ENCODE measurements at regions not wholly inside any gene's neighbourhood (a gene's known extent, or its start where the extent isn't known, plus 50 kb on each side); places are given as distances from the start of the nearest gene placed in this dataset.

DNA sequence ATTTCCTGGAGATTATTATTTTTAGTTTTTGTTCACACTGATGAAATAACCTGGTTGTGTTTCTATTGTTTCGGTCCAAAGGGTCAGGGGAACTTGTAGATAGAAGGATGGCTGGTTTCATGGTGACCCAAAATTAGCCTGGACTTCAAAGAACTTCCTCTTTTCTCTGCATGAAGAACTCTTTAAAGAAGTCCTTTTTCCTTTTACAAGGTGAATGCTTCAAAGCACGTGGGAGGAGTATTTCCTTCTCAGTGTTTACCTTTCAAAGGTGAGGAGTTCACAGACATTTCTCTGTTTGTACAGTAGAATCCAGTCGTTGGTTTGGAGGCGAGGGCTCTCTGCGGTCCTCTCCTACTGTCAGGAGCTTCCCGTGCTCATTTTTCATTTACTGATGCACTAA lies 561.7 kb downstream of the GATA3 start:
- H3K4me3 ChIP-seq (ENCODE audit: low read depth, low read length): no peak overlapping the region
- TF ChIP-seq, protein P1, sequence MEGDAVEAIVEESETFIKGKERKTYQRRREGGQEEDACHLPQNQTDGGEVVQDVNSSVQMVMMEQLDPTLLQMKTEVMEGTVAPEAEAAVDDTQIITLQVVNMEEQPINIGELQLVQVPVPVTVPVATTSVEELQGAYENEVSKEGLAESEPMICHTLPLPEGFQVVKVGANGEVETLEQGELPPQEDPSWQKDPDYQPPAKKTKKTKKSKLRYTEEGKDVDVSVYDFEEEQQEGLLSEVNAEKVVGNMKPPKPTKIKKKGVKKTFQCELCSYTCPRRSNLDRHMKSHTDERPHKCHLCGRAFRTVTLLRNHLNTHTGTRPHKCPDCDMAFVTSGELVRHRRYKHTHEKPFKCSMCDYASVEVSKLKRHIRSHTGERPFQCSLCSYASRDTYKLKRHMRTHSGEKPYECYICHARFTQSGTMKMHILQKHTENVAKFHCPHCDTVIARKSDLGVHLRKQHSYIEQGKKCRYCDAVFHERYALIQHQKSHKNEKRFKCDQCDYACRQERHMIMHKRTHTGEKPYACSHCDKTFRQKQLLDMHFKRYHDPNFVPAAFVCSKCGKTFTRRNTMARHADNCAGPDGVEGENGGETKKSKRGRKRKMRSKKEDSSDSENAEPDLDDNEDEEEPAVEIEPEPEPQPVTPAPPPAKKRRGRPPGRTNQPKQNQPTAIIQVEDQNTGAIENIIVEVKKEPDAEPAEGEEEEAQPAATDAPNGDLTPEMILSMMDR (IDR thresholded peaks at IDR 0.05; ENCODE audit: borderline replicate concordance, insufficient read depth, low read depth, low read length): no peak

DNA sequence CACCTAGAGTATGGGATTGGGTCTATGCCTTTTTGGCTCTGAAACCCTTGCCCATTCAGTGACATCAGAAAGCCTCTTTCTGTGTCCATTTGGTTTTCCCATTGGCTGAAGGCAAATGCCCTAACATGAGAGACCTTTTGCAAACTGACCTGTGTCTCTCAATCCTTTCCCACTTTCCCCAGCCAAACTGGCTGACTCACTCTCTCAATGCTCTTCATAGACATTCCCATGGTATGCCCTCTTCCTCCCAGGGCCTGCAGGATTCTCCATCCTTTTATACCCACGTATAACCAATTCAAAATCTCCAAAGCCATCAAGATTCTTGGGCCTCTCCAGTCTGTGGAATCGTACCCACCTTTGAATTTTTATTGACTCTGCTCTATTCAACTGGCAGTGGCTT lies 563.3 kb downstream of the GATA3 start:
- H3K4me3 ChIP-seq (ENCODE audit: low read depth, low read length): no peak overlapping the region
- TF ChIP-seq, protein P1 (IDR thresholded peaks at IDR 0.05; ENCODE audit: borderline replicate concordance, insufficient read depth, low read depth, low read length): no peak

DNA sequence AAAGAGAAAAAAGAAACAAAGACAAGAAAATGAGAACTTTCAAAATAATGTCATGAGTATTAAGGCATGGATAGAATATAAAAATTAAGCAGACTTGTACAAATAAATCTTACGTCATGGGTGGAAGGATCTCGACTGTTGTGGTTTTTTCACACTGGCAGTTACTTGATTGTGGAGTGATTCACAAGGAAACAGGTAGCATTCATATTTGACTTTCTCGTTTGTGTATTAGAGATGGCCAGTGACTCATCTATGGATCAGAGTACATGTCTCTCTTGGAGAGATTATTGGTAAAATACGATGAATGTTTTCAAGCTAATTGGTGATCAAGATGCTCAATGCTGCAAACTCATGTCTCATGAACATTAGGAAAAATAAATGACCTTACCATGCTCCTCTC lies 564.3 kb downstream of the GATA3 start:
- TF ChIP-seq, protein P1 (IDR thresholded peaks at IDR 0.05; ENCODE audit: borderline replicate concordance, insufficient read depth, low read depth, low read length): no peak

DNA sequence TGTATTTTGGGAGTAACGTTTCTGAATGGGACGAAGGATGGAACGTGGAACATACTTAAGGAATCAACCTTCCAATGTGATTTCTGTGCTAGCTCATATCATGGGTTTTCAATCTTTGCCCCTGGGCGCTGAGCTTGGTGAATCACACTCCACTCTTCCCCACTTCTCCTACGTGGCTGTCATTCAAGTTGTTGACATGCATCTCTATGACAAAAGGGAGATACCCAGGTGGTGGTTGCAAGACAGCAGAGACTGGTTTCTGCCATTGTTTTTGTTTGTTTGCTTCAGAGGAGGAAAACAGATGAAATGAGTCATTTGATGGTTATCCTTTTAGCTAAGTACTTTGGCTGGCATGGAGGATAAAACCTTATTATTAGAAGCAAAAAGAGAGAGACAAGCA lies 573.9 kb downstream of the GATA3 start:
- TF ChIP-seq, protein P1 (IDR thresholded peaks at IDR 0.05; ENCODE audit: borderline replicate concordance, insufficient read depth, low read depth, low read length): no peak
- H3K4me3 ChIP-seq (ENCODE audit: low read depth, low read length): no peak overlapping the region

More for the DNA sequence above, 564.3 kb downstream of the GATA3 start:
- H3K4me3 ChIP-seq (ENCODE audit: low read depth, low read length): no peak overlapping the region

DNA sequence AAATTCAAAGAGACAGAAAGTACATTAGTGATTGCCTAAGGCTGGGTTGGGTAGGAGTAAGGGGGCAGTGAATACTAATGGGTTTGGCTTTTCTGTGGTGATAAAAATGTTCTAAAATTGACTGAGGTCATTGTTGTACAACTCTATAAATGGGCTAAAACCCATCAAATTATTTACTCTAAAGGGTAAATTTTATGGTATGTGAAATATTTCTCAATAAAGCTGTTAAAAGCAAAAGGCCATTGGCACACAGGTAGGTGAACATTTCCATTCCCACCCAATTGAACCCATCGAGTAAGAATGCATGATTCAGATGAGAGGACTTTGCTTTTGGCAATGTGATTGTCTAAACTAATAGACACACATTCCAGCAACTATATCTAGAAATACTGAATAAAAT lies 579.4 kb downstream of the GATA3 start:
- TF ChIP-seq, protein P1 (IDR thresholded peaks at IDR 0.05; ENCODE audit: borderline replicate concordance, insufficient read depth, low read depth, low read length): no peak
- no peak overlapping the region for H3K4me3 ChIP-seq (ENCODE audit: low read depth, low read length)

DNA sequence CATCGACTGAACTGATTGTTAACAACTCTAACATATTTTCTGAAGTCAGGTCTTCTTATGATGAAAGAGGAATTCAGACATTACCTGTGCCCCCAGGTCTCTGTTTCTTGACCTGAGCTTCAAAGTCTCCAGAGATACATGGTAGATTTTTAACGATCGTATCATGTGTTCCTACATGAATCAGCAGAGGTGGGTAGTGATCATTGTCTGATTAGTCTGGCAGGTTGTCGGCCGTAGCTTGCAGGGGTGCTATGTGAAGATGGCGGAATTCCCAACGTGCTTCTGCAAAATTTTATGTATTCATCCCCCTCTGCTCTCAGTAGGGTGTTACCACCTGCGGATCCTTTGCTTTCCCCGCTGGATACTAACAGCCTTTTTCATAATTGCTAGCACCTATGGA lies 581.9 kb downstream of the GATA3 start:
- H3K4me3 ChIP-seq (ENCODE audit: low read depth, low read length): no peak overlapping the region
- TF ChIP-seq, protein P1 (IDR thresholded peaks at IDR 0.05; ENCODE audit: borderline replicate concordance, insufficient read depth, low read depth, low read length): no peak

DNA sequence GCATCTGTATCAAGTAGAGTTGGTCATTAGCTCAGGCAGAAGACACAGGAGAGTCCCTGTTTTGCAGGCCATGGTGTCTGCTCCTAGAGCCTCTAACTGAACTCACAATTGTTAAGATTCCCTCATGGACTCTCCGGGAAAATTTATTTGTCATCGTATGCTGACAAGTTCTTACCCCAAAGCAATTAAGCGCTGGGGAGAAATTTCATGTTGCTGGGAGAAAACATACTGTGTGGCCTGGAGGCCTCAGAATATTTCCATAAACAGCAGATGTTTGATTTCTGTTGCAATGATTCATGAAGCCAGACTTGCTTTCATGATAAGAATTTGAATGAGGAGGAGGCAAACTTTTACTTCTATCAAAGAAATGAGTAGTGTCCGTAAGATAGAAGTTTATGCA lies 583.2 kb downstream of the GATA3 start:
- TF ChIP-seq, protein P1 (IDR thresholded peaks at IDR 0.05; ENCODE audit: borderline replicate concordance, insufficient read depth, low read depth, low read length): no peak
- H3K4me3 ChIP-seq (ENCODE audit: low read depth, low read length): no peak overlapping the region

All from GM12875 (cell line).